ENCODE measurements at regions not wholly inside any gene's neighbourhood (a gene's known extent, or its start where the extent isn't known, plus 50 kb on each side); places are given as distances from the start of the nearest gene placed in this dataset.

DNA sequence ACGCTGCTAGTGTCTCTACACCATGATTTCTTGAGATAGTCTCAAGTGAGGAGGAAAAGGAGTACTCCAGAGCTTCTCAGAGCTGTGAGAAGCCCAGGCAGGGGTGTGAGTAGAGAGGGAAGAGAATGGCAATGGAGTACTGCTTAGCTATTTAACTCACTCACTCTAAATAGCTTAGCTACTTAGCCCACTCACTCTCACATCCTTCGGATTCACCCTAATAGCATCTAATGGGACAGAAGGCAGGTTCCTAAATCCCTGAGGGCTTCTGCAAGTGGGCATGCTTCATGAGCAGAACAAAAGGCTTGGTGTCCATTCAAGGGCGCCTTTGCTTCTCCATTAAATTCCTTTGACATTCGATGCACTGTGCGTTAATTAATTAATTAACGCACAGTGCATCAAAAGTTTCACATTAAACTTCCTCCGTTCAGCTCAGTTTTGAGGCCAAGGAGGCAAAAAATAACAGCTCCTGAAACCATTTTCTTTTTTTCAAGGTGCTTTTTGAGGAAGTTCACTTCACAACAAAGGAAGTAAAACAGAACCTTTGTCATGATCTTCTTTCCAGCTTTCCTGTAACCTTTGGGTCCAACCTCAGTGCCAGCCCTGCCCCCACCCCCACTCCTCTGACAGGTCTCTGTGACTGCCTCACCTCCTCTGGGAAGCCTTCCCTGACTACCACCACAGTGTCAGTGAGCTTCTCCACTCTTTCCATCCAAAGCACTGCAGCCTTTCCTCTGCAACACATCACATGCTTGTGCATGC is 294.0 kb downstream of the SEC61B start (continued):
- TF ChIP-seq ZSCAN20 (CRISPR knock-in tag; IDR thresholded peaks at IDR 0.05) (no peak), RNF2 (IDR thresholded peaks at IDR 0.05; ENCODE audit: borderline replicate concordance, low read depth) (no peak), POLR2AphosphoS2 (conservative IDR thresholded peaks at IDR 0.05; ENCODE audit: low read length) (no peak), ZFP36 (IDR thresholded peaks at IDR 0.05; ENCODE audit: borderline replicate concordance, partially characterized antibody) (no peak), RFX5 (IDR thresholded peaks at IDR 0.05) (no peak)
- TF ChIP-seq, protein P1, sequence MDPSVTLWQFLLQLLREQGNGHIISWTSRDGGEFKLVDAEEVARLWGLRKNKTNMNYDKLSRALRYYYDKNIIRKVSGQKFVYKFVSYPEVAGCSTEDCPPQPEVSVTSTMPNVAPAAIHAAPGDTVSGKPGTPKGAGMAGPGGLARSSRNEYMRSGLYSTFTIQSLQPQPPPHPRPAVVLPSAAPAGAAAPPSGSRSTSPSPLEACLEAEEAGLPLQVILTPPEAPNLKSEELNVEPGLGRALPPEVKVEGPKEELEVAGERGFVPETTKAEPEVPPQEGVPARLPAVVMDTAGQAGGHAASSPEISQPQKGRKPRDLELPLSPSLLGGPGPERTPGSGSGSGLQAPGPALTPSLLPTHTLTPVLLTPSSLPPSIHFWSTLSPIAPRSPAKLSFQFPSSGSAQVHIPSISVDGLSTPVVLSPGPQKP (IDR thresholded peaks at IDR 0.05; ENCODE audit: low read depth, low read length) = no peak

DNA sequence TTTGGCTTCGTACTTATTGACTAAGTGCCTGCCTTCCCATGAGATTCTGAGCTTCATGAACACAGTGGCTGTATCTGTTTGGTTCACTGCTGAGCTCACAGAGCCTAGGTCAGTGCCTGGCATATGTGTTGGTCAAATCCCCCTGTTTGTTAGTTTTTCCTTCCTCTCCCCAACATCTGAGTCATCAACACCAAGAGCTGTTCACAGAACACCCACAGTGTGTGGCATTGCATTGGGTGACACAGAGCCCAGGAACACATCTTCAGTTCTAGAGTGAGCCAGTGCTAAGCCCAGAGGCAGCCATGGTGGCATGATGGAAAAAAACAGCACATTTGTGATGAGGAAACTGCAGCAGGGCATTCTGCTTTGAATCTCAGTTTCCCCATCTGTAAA is 294.6 kb downstream of the SEC61B start:
- H3K4me3 ChIP-seq = no peak overlapping the region
- TF ChIP-seq CEBPB (IDR thresholded peaks at IDR 0.05) (no peak), HEYL (CRISPR knock-in tag; IDR thresholded peaks at IDR 0.05) (no peak), MAZ (IDR thresholded peaks at IDR 0.05; ENCODE audit: borderline replicate concordance, low read depth, low read length) (no peak), ZSCAN20 (CRISPR knock-in tag; IDR thresholded peaks at IDR 0.05) (no peak), POLR2A (IDR thresholded peaks at IDR 0.05; ENCODE audit: low read length) (no peak), HOXB13 (CRISPR knock-in tag; IDR thresholded peaks at IDR 0.05; ENCODE audit: low read depth) (no peak), BHLHE40 (IDR thresholded peaks at IDR 0.05; ENCODE audit: low read depth, low read length) (no peak), ZNF302 (CRISPR knock-in tag; IDR thresholded peaks at IDR 0.05) (no peak), SREBF2 (IDR thresholded peaks at IDR 0.05) (no peak), RAD21 (conservative IDR thresholded peaks at IDR 0.05 in 1 of 2, IDR thresholded peaks at IDR 0.05 in 1 of 2) (no peak), FOSB (CRISPR knock-in tag; IDR thresholded peaks at IDR 0.05) (no peak), RARB (CRISPR knock-in tag; IDR thresholded peaks at IDR 0.05) (no peak), RFX5 (IDR thresholded peaks at IDR 0.05) (no peak)
- TF ChIP-seq, protein P2, sequence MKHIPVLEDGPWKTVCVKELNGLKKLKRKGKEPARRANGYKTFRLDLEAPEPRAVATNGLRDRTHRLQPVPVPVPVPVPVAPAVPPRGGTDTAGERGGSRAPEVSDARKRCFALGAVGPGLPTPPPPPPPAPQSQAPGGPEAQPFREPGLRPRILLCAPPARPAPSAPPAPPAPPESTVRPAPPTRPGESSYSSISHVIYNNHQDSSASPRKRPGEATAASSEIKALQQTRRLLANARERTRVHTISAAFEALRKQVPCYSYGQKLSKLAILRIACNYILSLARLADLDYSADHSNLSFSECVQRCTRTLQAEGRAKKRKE (CRISPR knock-in tag; IDR thresholded peaks at IDR 0.05; ENCODE audit: low read depth) = no peak
- TF ChIP-seq, protein P3, sequence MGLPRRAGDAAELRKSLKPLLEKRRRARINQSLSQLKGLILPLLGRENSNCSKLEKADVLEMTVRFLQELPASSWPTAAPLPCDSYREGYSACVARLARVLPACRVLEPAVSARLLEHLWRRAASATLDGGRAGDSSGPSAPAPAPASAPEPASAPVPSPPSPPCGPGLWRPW (IDR thresholded peaks at IDR 0.05) = no peak
- TF ChIP-seq, protein P4, sequence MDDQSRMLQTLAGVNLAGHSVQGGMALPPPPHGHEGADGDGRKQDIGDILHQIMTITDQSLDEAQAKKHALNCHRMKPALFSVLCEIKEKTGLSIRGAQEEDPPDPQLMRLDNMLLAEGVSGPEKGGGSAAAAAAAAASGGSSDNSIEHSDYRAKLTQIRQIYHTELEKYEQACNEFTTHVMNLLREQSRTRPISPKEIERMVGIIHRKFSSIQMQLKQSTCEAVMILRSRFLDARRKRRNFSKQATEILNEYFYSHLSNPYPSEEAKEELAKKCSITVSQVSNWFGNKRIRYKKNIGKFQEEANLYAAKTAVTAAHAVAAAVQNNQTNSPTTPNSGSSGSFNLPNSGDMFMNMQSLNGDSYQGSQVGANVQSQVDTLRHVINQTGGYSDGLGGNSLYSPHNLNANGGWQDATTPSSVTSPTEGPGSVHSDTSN (IDR thresholded peaks at IDR 0.05) = no peak
- no peak for DNase-seq (ENCODE audit: low read depth in 1 of 2, low spot score in 1 of 2)
- POLR2A ChIA-PET = no interaction called here
- CTCF ChIA-PET = interaction anchor here (1.3 kb wide), 1 partner anchor 9 kb away, joined by 3 read pairs; no protein-coding TSS in a partner anchor
- ATAC-seq = no peak
- H3K27ac ChIP-seq = no peak overlapping the region
- no peak overlapping the region for H3K4me2 ChIP-seq
- FAIRE-seq = no peak
- no peaks in the 10 kb centered on the region for H3K4me1 ChIP-seq
- 13% methylated on average over 1 of the region's 1 CpG for WGBS (ENCODE audit: missing lambda C conversion rate)
- H3K9me3 ChIP-seq = no peaks in the 10 kb centered on the region

DNA sequence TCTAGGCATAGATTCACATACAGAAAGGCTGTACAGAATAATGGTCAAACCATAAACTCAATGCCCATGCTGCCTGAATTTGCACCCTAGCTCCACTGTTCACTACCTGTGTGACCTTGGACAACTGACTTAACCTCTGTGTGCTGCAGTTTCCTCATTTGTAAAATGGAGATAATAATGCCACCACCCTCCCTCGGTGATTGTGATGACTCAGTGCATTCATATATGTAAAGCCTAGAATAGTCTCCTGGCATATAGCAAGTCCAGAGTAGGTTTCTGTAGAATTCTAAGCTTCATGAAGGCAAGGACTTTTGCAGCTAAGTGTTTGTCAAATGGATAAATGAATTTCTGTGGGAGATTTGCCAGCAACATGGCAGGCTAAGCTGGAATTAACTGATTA is 297.8 kb upstream of the NR4A3 start:
- H3K9me3 ChIP-seq = no peaks in the 10 kb centered on the region
- ATAC-seq (no peak), DNase-seq (ENCODE audit: low read depth in 1 of 2, low spot score in 1 of 2) (no peak), FAIRE-seq (no peak)
- TF ChIP-seq, protein P5, sequence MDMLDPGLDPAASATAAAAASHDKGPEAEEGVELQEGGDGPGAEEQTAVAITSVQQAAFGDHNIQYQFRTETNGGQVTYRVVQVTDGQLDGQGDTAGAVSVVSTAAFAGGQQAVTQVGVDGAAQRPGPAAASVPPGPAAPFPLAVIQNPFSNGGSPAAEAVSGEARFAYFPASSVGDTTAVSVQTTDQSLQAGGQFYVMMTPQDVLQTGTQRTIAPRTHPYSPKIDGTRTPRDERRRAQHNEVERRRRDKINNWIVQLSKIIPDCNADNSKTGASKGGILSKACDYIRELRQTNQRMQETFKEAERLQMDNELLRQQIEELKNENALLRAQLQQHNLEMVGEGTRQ (IDR thresholded peaks at IDR 0.05) = no peak
- TF ChIP-seq CEBPB (IDR thresholded peaks at IDR 0.05) = no peak
- no peak for TF ChIP-seq POLR2AphosphoS2 (conservative IDR thresholded peaks at IDR 0.05; ENCODE audit: low read length)
- TF ChIP-seq KDM1A (IDR thresholded peaks at IDR 0.05; ENCODE audit: low read depth) = no peak
- no peak for TF ChIP-seq KDM5A (IDR thresholded peaks at IDR 0.05)
- TF ChIP-seq HEYL (CRISPR knock-in tag; IDR thresholded peaks at IDR 0.05) = no peak
- H3K4me3 ChIP-seq = no peak overlapping the region
- 0% methylated on average over 1 of the region's 1 CpG for WGBS (ENCODE audit: missing lambda C conversion rate)
- CTCF ChIA-PET = no interaction called here
- no peak overlapping the region for H3K27ac ChIP-seq
- POLR2A ChIA-PET = no interaction called here
- no peak overlapping the region for H3K4me2 ChIP-seq
- no peaks in the 10 kb centered on the region for H3K4me1 ChIP-seq
